Lung (tissue), 11 donors: ENCODE measurements at regions not wholly inside any gene's neighbourhood (a gene's known extent, or its start where the extent isn't known, plus 50 kb on each side); places are given as distances from the start of the nearest gene placed in this dataset.

Experiments used
- ATAC-seq: fragments of 200-7000 bp; cut with Tn5 transposase; one replicate; pipeline ENCODE4 v1.9.1; 2020; ENCODE audit warnings: moderate number of reproducible peaks; ENCODE audit not compliant: insufficient read depth, low FRiP score
- DNase-seq, 3 donors: peaks; one replicate each; pipeline ENCODE4 v3.0.0-alpha.2; 2013 to 2017
- H3K27ac ChIP-seq, 2 donors: one replicate each; pipeline ENCODE4 v1.5.1; 2013; ENCODE audit warnings: mild to moderate bottlenecking in 2 of 2, moderate library complexity in 2 of 2, control low read depth in 1 of 2, inconsistent platforms in 1 of 2, low read depth in 1 of 2, low read length in 1 of 2
- H3K27me3 ChIP-seq, 3 donors: one replicate each; pipeline ENCODE4 v1.5.1; 2013; ENCODE audit warnings: low read length in 2 of 3; ENCODE audit not compliant: control insufficient read depth in 3 of 3, insufficient read depth in 3 of 3
- H3K36me3 ChIP-seq, 4 donors: one replicate each; pipeline ENCODE4 v1.5.1; 2013; ENCODE audit warnings: low read length in 4 of 4, mild to moderate bottlenecking in 1 of 4, moderate library complexity in 1 of 4; ENCODE audit not compliant: control insufficient read depth in 4 of 4, insufficient read depth in 4 of 4
- H3K4me1 ChIP-seq, 5 donors: one replicate each; pipeline ENCODE4 v1.5.1; 2013; ENCODE audit warnings: low read length in 5 of 5, mild to moderate bottlenecking in 2 of 5, moderate library complexity in 1 of 5; ENCODE audit not compliant: control insufficient read depth in 5 of 5, insufficient read depth in 5 of 5
- H3K4me3 ChIP-seq: one replicate; pipeline ENCODE4 v1.5.1; 2013; ENCODE audit warnings: mild to moderate bottlenecking, control low read depth, moderate library complexity
- H3K9ac ChIP-seq, 2 donors: one replicate each; pipeline ENCODE4 v1.5.1; 2013; ENCODE audit warnings: low read length in 2 of 2, control low read depth in 1 of 2; ENCODE audit not compliant: insufficient read depth in 1 of 2
- H3K9me3 ChIP-seq, 4 donors: one replicate each; pipeline ENCODE4 v1.5.1; 2013; ENCODE audit warnings: low read length in 3 of 4, mild to moderate bottlenecking in 1 of 4, moderate library complexity in 1 of 4; ENCODE audit not compliant: control insufficient read depth in 4 of 4, insufficient read depth in 3 of 4
- TF ChIP-seq, protein P1 (sequence below): IDR thresholded peaks from 2 replicates; pipeline ENCODE4 v1.5.1; 2012; ENCODE audit warnings: mild to moderate bottlenecking; ENCODE audit errors: control extremely low read depth, extremely low read depth
- donor health status: control.
- donor health status: control.
- donor health status: Bipolar disorder and iron deficiency.
- donor health status: healthy.
- donor health status: DM: yes; HTN: yes; CAD: no.

DNA sequence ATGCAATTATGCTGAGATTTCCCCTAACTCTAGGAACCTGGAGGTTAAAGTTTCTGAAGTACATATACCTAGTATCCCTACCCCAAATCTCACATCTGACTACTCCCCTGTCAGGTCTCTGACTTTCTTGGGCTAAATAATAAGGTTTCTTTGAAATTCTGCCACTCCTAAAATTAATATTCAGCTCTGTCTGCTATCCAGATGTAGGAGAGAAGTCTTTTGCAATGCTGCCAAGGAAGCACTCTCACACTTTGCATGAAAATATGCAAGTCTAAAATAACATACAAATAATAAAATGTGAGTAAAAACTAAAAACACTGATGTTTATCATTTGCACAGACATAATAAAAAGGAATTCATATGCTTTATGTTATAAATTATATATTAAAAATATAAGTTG lies 196.9 kb upstream of the LRFN5 start:
- Histone ChIP-seq H3K27ac (no peak overlapping the region), H3K9me3 (no peaks in the 10 kb centered on the region), H3K4me1 (no peaks in the 10 kb centered on the region), H3K27me3 (no peaks in the 10 kb centered on the region), H3K36me3 (no peaks in the 10 kb centered on the region), H3K4me3 (no peak overlapping the region), H3K9ac (no peak overlapping the region)
- TF ChIP-seq, protein P1, sequence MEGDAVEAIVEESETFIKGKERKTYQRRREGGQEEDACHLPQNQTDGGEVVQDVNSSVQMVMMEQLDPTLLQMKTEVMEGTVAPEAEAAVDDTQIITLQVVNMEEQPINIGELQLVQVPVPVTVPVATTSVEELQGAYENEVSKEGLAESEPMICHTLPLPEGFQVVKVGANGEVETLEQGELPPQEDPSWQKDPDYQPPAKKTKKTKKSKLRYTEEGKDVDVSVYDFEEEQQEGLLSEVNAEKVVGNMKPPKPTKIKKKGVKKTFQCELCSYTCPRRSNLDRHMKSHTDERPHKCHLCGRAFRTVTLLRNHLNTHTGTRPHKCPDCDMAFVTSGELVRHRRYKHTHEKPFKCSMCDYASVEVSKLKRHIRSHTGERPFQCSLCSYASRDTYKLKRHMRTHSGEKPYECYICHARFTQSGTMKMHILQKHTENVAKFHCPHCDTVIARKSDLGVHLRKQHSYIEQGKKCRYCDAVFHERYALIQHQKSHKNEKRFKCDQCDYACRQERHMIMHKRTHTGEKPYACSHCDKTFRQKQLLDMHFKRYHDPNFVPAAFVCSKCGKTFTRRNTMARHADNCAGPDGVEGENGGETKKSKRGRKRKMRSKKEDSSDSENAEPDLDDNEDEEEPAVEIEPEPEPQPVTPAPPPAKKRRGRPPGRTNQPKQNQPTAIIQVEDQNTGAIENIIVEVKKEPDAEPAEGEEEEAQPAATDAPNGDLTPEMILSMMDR: no peak
- no peak for ATAC-seq
- DNase-seq: no peak

DNA sequence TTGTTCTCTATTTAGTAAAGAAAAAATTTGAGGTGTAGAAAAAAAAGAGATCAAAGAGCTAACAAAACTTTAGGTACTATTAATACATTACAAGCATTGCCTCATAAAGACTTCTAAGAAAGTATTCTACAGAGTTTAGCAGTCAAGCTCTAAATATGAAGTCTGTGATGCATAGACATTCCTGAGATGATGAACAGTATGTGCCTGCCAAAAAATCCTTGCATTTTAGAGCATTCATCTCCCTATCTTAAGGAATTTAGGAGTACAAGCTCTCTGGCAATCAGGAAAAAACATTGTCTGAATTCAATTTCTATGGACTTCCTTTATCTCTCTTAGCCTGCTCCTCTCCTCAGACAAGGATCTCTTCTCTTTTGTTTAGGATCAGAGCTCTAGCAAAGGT lies 202.6 kb upstream of the LRFN5 start:
- Histone ChIP-seq H3K27me3 (no peaks in the 10 kb centered on the region), H3K9ac (no peak overlapping the region), H3K27ac (no peak overlapping the region), H3K9me3 (no peaks in the 10 kb centered on the region), H3K4me3 (no peak overlapping the region), H3K36me3 (no peaks in the 10 kb centered on the region), H3K4me1 (no peaks in the 10 kb centered on the region)
- no peak for ATAC-seq
- TF ChIP-seq, protein P1: no peak
- DNase-seq: peak in 1 of 3 donors; percentile 3

DNA sequence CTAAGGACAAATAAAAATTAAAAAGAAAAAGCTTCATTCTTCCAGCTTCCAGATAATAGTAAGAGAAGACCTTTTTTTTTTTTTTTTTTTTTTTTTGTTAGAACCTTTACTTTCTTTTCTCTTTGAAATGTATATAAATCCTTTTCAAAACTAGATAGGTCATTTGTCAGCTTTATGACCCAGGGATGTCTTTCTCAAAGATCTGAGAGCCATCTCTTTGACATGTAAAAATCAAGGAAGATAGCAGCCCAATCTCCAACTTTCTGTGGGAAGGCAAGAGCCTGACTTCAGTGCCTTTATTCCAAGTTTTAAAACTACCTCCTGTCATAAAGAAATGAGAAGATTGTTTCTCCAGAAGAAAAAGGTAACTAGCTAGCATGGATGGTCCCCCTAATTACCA lies 203.3 kb upstream of the LRFN5 start:
- Histone ChIP-seq H3K4me1 (no peaks in the 10 kb centered on the region), H3K9ac (no peak overlapping the region), H3K27me3 (no peaks in the 10 kb centered on the region), H3K9me3 (no peaks in the 10 kb centered on the region), H3K27ac (no peak overlapping the region), H3K4me3 (no peak overlapping the region), H3K36me3 (no peaks in the 10 kb centered on the region)
- TF ChIP-seq, protein P1: no peak
- DNase-seq (no peak), ATAC-seq (no peak)

DNA sequence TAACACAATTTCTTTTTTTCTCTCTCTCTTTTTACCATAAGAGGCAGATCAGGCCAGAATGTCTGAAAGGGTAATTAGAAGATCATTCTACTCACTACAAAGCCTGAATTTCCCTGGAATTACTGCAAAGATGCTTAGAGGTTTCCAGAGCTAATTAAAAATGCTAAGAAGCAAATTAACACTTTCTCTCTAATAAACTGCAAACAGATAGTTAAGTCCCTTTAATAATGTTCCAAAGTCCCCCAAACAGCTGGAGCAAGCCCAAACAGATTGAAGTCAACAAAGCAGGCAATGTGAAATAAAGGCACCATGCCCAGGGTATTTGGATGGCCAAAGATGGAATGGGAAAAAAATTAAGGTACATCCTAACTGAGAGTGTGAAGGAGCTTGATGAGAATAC lies 208.8 kb upstream of the LRFN5 start:
- no peaks in the 10 kb centered on the region for H3K4me1 ChIP-seq
- H3K4me3 ChIP-seq: no peak overlapping the region

More for the DNA sequence above, 208.8 kb upstream of the LRFN5 start:
- ATAC-seq (no peak), DNase-seq (no peak)
- H3K9me3 ChIP-seq: peaks cover 0 to 1% (median 0%) of the 10 kb centered on the region in 4 donors
- TF ChIP-seq, protein P1: no peak
- H3K27me3 ChIP-seq: no peaks in the 10 kb centered on the region
- H3K36me3 ChIP-seq: no peaks in the 10 kb centered on the region
- no peak overlapping the region for H3K27ac ChIP-seq
- H3K9ac ChIP-seq: no peak overlapping the region
